MCF 10A (cell line): ENCODE measurements at regions not wholly inside any gene's neighbourhood (a gene's known extent, or its start where the extent isn't known, plus 50 kb on each side); places are given as distances from the start of the nearest gene placed in this dataset.

Source experiments
- BruUV-seq: library from RNA; stranded (reverse); fragments of 400-500 nt; replicated peaks from 2 replicates; lab custom pipeline; 2021; lab: Mats Ljungman, UMichigan
- CTCF ChIA-PET: fragments of 300-600 bp; sonication (Branson Sonifier 250); formaldehyde crosslinking; extraction: SDS; loops from one replicate; lab custom pipeline; 2021; ENCODE audit warnings: antibody characterized with exemption, inconsistent platforms; lab: Yijun Ruan, JAX
- POLR2A ChIA-PET: fragments of 300-600, 350-650 bp; sonication (Branson Sonifier 250); formaldehyde crosslinking; extraction: SDS; loops from one replicate; lab custom pipeline; 2020; ENCODE audit warnings: antibody characterized with exemption, inconsistent platforms; lab: Yijun Ruan, JAX
- DNase-seq: peaks from one replicate; pipeline ENCODE4 v3.0.0-alpha.2; 2018; ENCODE audit not compliant: unreplicated experiment
- H3K27ac Mint-ChIP-seq: one replicate; pipeline ENCODE4 v1.8.0; 2022; ENCODE audit warnings: mild to moderate bottlenecking, low read depth, mixed read lengths; ENCODE audit not compliant: unreplicated experiment
- H3K27me3 Mint-ChIP-seq: one replicate; pipeline ENCODE4 v1.8.0; 2022; ENCODE audit warnings: mixed read lengths; ENCODE audit not compliant: insufficient read depth, unreplicated experiment
- H3K36me3 Mint-ChIP-seq: one replicate; pipeline ENCODE4 v1.8.0; 2022; ENCODE audit warnings: mild to moderate bottlenecking, moderate library complexity, mixed read lengths; ENCODE audit not compliant: insufficient read depth, unreplicated experiment
- H3K4me1 Mint-ChIP-seq: one replicate; pipeline ENCODE4 v1.8.0; 2022; ENCODE audit warnings: mixed read lengths; ENCODE audit not compliant: insufficient read depth, unreplicated experiment
- H3K4me3 Mint-ChIP-seq: one replicate; pipeline ENCODE4 v1.8.0; 2022; ENCODE audit warnings: mild to moderate bottlenecking, moderate library complexity, mixed read lengths; ENCODE audit not compliant: unreplicated experiment
- H3K9me3 Mint-ChIP-seq: one replicate; pipeline ENCODE4 v1.8.0; 2022; ENCODE audit warnings: mixed read lengths; ENCODE audit not compliant: unreplicated experiment
- CTCF ChIP-seq: fragments of 200-600 bp; IDR thresholded peaks from one replicate; pipeline ENCODE4 v1.8.0; 2022; ENCODE audit warnings: antibody characterized with exemption, mild to moderate bottlenecking; ENCODE audit not compliant: unreplicated experiment
- intact Hi-C: fragments of 100-400 bp; cut with micrococcal nuclease; formaldehyde crosslinking; loops from 2 replicates; pipeline ENCODE4 v1.14.1; 2022

GRCh38 chr10:33419311-33419710 is 84.8 kb upstream of the NRP1 start:
- H3K36me3 Mint-ChIP-seq = no peaks in the 10 kb centered on the region
- TF ChIP-seq CTCF = no peak
- intact Hi-C loops = no loop called here
- ChIA-PET CTCF (interaction anchor here (0.7 kb wide), 1 partner anchor 1491 kb away, joined by 3 read pairs; no protein-coding TSS in a partner anchor), POLR2A (no interaction called here)
- H3K27me3 Mint-ChIP-seq = no peaks in the 10 kb centered on the region
- peaks cover 9% of the 10 kb centered on the region for H3K4me1 Mint-ChIP-seq
- no peak overlapping the region for H3K27ac Mint-ChIP-seq
- BruUV-seq = no TSS peak
- H3K4me3 Mint-ChIP-seq = no peak overlapping the region
- no peaks in the 10 kb centered on the region for H3K9me3 Mint-ChIP-seq
- no peak for DNase-seq

GRCh38 chr10:33418301-33418700 is 83.8 kb upstream of the NRP1 start:
- H3K9me3 Mint-ChIP-seq = no peaks in the 10 kb centered on the region
- ChIA-PET POLR2A (no interaction called here), CTCF (interaction anchor here (1.2 kb wide), 1 partner anchor 11 kb away, joined by 3 read pairs; no protein-coding TSS in a partner anchor)
- H3K36me3 Mint-ChIP-seq = no peaks in the 10 kb centered on the region
- H3K4me3 Mint-ChIP-seq = no peak overlapping the region
- TF ChIP-seq CTCF = no peak
- H3K27ac Mint-ChIP-seq = no peak overlapping the region
- intact Hi-C loops = no loop called here
- no peak for DNase-seq
- H3K4me1 Mint-ChIP-seq = peaks cover 14% of the 10 kb centered on the region
- no TSS peak for BruUV-seq
- H3K27me3 Mint-ChIP-seq = no peaks in the 10 kb centered on the region

- H3K27me3 Mint-ChIP-seq = no peaks in the 10 kb centered on the region
- no peaks in the 10 kb centered on the region for H3K9me3 Mint-ChIP-seq
- no peak overlapping the region for H3K4me3 Mint-ChIP-seq
- no TSS peak for BruUV-seq
- no peak for TF ChIP-seq CTCF
- no peaks in the 10 kb centered on the region for H3K36me3 Mint-ChIP-seq
- DNase-seq = no peak
- ChIA-PET POLR2A (no interaction called here), CTCF (no interaction called here)
- H3K4me1 Mint-ChIP-seq = peaks cover 21% of the 10 kb centered on the region
- intact Hi-C loops = no loop called here
- no peak overlapping the region for H3K27ac Mint-ChIP-seq
These were observed 82.2 kb upstream of the NRP1 start for GRCh38 chr10:33416691-33417090.

- CTCF ChIA-PET = no interaction called here
These were observed 81.7 kb upstream of the NRP1 start for GRCh38 chr10:33416209-33416608.

More at GRCh38 chr10:33416209-33416608, 81.7 kb upstream of the NRP1 start:
- Mint-ChIP-seq H3K4me1 (peaks cover 20% of the 10 kb centered on the region), H3K9me3 (no peaks in the 10 kb centered on the region), H3K27ac (no peak overlapping the region), H3K36me3 (no peaks in the 10 kb centered on the region), H3K4me3 (no peak overlapping the region), H3K27me3 (no peaks in the 10 kb centered on the region)
- no TSS peak for BruUV-seq
- intact Hi-C loops = no loop called here
- POLR2A ChIA-PET = no interaction called here
- DNase-seq = no peak
- TF ChIP-seq CTCF = no peak
